ENCODE measurements at regions not wholly inside any gene's neighbourhood (a gene's known extent, or its start where the extent isn't known, plus 50 kb on each side); places are given as distances from the start of the nearest gene placed in this dataset.

DNA sequence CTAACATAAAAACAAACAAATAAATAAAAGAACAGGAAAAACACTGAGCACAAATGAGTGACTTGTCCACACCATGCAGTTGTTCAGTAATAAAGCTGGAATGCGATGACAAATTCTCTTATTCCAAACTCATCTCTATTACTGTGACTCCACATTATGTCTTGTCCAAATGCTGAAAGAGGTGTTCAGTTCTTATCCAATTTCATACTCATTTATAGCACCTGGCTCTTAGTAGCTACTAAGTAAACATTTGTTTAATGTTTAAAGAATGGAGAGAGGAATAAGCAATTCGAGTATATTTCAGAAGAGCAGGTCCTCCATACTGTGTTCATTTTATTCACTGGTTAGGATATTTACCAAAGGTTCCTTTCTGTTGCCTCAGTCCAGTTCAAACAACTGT, 439.0 kb upstream of the JAG1 start:
- Histone ChIP-seq H3K27me3 (ENCODE audit: insufficient read depth, low read depth, low read length) (no peaks in the 10 kb centered on the region), H3K36me3 (ENCODE audit: insufficient read depth, low read length) (no peaks in the 10 kb centered on the region), H3K27ac (ENCODE audit: low read length) (no peak overlapping the region), H3K4me2 (ENCODE audit: low read length) (no peak overlapping the region), H4K20me1 (ENCODE audit: insufficient read depth) (no peaks in the 10 kb centered on the region), H3K9me2 (ENCODE audit: insufficient read depth, low read length) (no peaks in the 10 kb centered on the region), H2AFZ (ENCODE audit: low read depth, low read length) (no peak overlapping the region), H3K9me3 (ENCODE audit: low read length) (no peaks in the 10 kb centered on the region), H3K79me2 (replicated peaks; ENCODE audit: insufficient read depth, low read length) (no peaks in the 10 kb centered on the region), H3K9ac (ENCODE audit: low read length) (no peak overlapping the region), H3K4me3 (ENCODE audit: low read length) (no peak overlapping the region), H3F3A (ENCODE audit: insufficient read depth, low read length, poor library complexity, severe bottlenecking) (no peaks in the 10 kb centered on the region)
- no peak for TF ChIP-seq RAD21 (conservative IDR thresholded peaks at IDR 0.05)
- TF ChIP-seq MXI1 (conservative IDR thresholded peaks at IDR 0.05; ENCODE audit: poor library complexity, severe bottlenecking), result no peak
- no peak for TF ChIP-seq EP300 (conservative IDR thresholded peaks at IDR 0.05; ENCODE audit: poor library complexity, severe bottlenecking)
- TF ChIP-seq POLR2AphosphoS5 (IDR thresholded peaks at IDR 0.05), result no peak
- no peak for TF ChIP-seq EZH2 (IDR thresholded peaks at IDR 0.05; ENCODE audit: borderline replicate concordance, insufficient read depth, low read length, poor library complexity, severe bottlenecking)
- no peak for TF ChIP-seq REST (IDR thresholded peaks at IDR 0.05; ENCODE audit: borderline replicate concordance)
- no peak for TF ChIP-seq SMC3 (conservative IDR thresholded peaks at IDR 0.05; ENCODE audit: poor library complexity)
- TF ChIP-seq TAF1 (IDR thresholded peaks at IDR 0.05; ENCODE audit: low read depth), result no peak
- no peak for TF ChIP-seq CTCF (IDR thresholded peaks at IDR 0.05; ENCODE audit: poor library complexity, severe bottlenecking)

- Histone ChIP-seq H3K36me3 (ENCODE audit: insufficient read depth, low read length) (no peaks in the 10 kb centered on the region), H3K79me2 (replicated peaks; ENCODE audit: insufficient read depth, low read length) (no peaks in the 10 kb centered on the region), H3K9me2 (ENCODE audit: insufficient read depth, low read length) (no peaks in the 10 kb centered on the region), H3K9me3 (ENCODE audit: low read length) (no peaks in the 10 kb centered on the region), H3K27me3 (ENCODE audit: insufficient read depth, low read depth, low read length) (no peaks in the 10 kb centered on the region), H3K27ac (ENCODE audit: low read length) (no peak overlapping the region), H3F3A (ENCODE audit: insufficient read depth, low read length, poor library complexity, severe bottlenecking) (no peaks in the 10 kb centered on the region), H4K20me1 (ENCODE audit: insufficient read depth) (no peaks in the 10 kb centered on the region), H3K4me2 (ENCODE audit: low read length) (no peak overlapping the region), H3K9ac (ENCODE audit: low read length) (no peak overlapping the region), H2AFZ (ENCODE audit: low read depth, low read length) (no peak overlapping the region), H3K4me3 (ENCODE audit: low read length) (no peak overlapping the region)
- no peak for TF ChIP-seq TAF1 (IDR thresholded peaks at IDR 0.05; ENCODE audit: low read depth)
- no peak for TF ChIP-seq EP300 (conservative IDR thresholded peaks at IDR 0.05; ENCODE audit: poor library complexity, severe bottlenecking)
- no peak for TF ChIP-seq RAD21 (conservative IDR thresholded peaks at IDR 0.05)
- no peak for TF ChIP-seq CTCF (IDR thresholded peaks at IDR 0.05; ENCODE audit: poor library complexity, severe bottlenecking)
- no peak for TF ChIP-seq REST (IDR thresholded peaks at IDR 0.05; ENCODE audit: borderline replicate concordance)
- TF ChIP-seq SMC3 (conservative IDR thresholded peaks at IDR 0.05; ENCODE audit: poor library complexity), result no peak
- no peak for TF ChIP-seq EZH2 (IDR thresholded peaks at IDR 0.05; ENCODE audit: borderline replicate concordance, insufficient read depth, low read length, poor library complexity, severe bottlenecking)
- no peak for TF ChIP-seq POLR2AphosphoS5 (IDR thresholded peaks at IDR 0.05)
- no peak for TF ChIP-seq MXI1 (conservative IDR thresholded peaks at IDR 0.05; ENCODE audit: poor library complexity, severe bottlenecking)
Observed at GRCh38 chr20:11114382-11114781, 440.6 kb upstream of the JAG1 start.

Data from neural cell (in vitro differentiated cells).